ENCODE measurements at regions not wholly inside any gene's neighbourhood (a gene's known extent, or its start where the extent isn't known, plus 50 kb on each side); places are given as distances from the start of the nearest gene placed in this dataset.

DNA sequence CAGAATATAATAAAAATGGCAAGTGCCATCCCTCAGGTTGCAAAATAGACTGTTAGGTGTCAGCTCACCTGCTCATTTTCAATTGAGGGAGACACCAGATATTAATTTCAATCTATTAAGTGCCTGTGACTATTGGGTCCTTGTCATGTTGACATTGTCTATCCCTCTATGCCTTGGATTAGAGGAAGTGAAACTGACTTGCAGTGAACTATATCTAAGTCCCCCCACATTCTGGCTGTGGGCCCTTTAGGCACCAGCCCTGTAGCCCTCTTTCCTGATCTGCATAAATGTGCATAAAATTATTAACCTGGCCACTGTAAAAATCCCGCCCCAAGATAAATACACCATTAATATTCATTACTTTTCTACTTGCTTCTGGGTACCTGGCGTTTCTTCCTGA, 293.0 kb upstream of the CLNK start:
- Mint-ChIP-seq H3K27ac (no peak overlapping the region), H3K4me3 (no peak overlapping the region), H3K4me1 (peaks cover 6% of the 10 kb centered on the region), H3K36me3 (ENCODE audit: low read depth) (no peaks in the 10 kb centered on the region), H3K27me3 (ENCODE audit: low read depth, poor library complexity) (no peaks in the 10 kb centered on the region), H3K9me3 (no peaks in the 10 kb centered on the region)
- TF ChIP-seq, protein P1, sequence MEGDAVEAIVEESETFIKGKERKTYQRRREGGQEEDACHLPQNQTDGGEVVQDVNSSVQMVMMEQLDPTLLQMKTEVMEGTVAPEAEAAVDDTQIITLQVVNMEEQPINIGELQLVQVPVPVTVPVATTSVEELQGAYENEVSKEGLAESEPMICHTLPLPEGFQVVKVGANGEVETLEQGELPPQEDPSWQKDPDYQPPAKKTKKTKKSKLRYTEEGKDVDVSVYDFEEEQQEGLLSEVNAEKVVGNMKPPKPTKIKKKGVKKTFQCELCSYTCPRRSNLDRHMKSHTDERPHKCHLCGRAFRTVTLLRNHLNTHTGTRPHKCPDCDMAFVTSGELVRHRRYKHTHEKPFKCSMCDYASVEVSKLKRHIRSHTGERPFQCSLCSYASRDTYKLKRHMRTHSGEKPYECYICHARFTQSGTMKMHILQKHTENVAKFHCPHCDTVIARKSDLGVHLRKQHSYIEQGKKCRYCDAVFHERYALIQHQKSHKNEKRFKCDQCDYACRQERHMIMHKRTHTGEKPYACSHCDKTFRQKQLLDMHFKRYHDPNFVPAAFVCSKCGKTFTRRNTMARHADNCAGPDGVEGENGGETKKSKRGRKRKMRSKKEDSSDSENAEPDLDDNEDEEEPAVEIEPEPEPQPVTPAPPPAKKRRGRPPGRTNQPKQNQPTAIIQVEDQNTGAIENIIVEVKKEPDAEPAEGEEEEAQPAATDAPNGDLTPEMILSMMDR (IDR thresholded peaks at IDR 0.05) = no peak
- no peak for DNase-seq

DNA sequence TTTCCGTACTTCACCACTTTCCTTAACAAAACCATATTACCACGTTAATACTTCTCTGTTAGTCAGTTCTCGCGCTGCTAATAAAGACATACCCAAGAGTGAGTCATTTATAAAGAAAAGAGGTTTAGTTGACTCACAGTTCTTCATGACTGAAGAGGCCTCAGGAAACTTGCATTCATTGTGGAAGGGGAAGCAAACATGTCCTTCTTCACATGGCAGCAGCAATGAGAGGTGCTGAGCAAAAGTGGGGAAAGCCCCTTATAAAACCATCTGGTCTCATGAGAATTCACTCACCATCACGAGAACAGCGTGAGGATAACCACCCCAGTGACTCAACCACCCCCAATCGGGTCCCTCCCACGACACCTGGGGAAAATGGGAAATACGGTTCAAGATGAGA, 289.8 kb upstream of the CLNK start:
- no peaks in the 10 kb centered on the region for H3K4me1 Mint-ChIP-seq
- no peak overlapping the region for H3K27ac Mint-ChIP-seq
- TF ChIP-seq, protein P1 (IDR thresholded peaks at IDR 0.05) = no peak
- H3K27me3 Mint-ChIP-seq (ENCODE audit: low read depth, poor library complexity) = no peaks in the 10 kb centered on the region
- H3K9me3 Mint-ChIP-seq = no peaks in the 10 kb centered on the region
- DNase-seq = no peak
- H3K4me3 Mint-ChIP-seq = no peak overlapping the region
- H3K36me3 Mint-ChIP-seq (ENCODE audit: low read depth) = no peaks in the 10 kb centered on the region

DNA sequence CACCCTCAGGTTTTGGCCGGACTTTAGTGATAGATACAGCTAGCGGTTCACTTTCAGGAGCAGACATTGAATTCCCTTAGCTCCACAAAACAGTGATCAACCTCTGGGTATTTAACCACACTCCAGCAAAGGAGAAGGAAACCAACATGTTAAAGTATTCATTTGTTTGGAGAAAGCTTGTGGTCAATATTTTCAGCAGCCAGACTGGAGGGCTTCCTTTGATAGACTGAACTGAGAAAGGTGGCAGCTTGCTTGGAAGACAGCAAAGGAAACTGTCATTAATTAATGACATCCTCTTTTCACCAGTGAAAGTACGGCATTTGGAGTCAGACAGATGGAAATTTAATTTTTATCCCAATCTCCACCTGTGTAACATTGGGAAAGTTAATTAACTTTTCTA, 289.1 kb upstream of the CLNK start:
- H3K4me1 Mint-ChIP-seq = no peaks in the 10 kb centered on the region
- H3K36me3 Mint-ChIP-seq (ENCODE audit: low read depth) = no peaks in the 10 kb centered on the region
- no peaks in the 10 kb centered on the region for H3K27me3 Mint-ChIP-seq (ENCODE audit: low read depth, poor library complexity)
- TF ChIP-seq, protein P1 (IDR thresholded peaks at IDR 0.05) = no peak
- DNase-seq = no peak
- H3K4me3 Mint-ChIP-seq = no peak overlapping the region
- no peaks in the 10 kb centered on the region for H3K9me3 Mint-ChIP-seq
- no peak overlapping the region for H3K27ac Mint-ChIP-seq

DNA sequence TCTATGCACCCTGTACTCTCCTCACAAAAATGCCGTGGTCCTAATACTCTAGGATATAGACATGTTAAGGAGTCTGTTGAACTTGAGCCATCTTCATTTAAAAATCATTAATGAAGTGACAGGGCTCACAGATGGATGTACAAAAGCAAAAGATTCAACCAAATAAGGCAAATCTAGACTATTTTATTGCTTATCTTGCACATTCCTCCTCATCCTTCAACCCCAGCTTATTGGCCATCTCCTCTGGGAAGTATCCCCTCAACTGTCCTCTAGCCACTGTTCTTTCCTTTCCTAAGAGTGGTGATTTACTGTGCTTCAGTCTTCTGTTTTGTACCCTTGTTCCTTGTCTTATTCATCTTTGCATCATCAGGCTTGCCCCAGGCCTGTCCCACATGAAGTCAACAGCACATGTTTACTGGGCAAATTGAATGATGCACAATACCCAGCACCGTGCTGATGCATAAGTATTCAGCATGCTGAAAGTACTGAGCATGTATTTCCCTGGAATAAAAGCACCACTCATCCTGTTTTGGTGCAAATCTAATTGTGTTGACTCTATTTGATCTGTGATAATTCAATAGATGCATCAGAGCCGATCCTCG, 287.3 kb upstream of the CLNK start:
- H3K27ac Mint-ChIP-seq = no peak overlapping the region
- no peaks in the 10 kb centered on the region for H3K36me3 Mint-ChIP-seq (ENCODE audit: low read depth)
- no peaks in the 10 kb centered on the region for H3K4me1 Mint-ChIP-seq
- TF ChIP-seq, protein P1 (IDR thresholded peaks at IDR 0.05) = no peak
- H3K4me3 Mint-ChIP-seq = no peak overlapping the region
- H3K9me3 Mint-ChIP-seq = no peaks in the 10 kb centered on the region
- DNase-seq = no peak
- H3K27me3 Mint-ChIP-seq (ENCODE audit: low read depth, poor library complexity) = no peaks in the 10 kb centered on the region

DNA sequence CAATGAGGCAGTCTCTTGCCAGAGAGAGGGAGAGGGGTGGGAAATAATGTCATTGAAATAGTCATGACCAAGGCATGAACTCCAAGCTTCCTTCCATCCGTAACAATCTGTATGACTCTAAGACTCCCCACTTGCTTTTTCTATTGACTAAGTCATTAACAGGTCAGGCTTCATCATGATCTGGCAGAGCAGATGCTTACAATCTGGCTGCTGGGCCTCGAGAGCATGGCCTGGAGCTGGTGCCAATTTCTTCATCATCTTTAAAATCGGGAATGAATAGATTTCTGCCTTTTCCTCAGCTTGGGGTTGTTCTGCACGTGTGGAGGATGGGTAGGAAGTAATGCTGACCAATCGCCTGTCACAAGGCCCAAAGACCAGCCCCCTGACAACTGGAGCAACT, 280.6 kb upstream of the CLNK start:
- Mint-ChIP-seq H3K27me3 (ENCODE audit: low read depth, poor library complexity) (no peaks in the 10 kb centered on the region), H3K9me3 (peaks cover 9% of the 10 kb centered on the region), H3K36me3 (ENCODE audit: low read depth) (no peaks in the 10 kb centered on the region), H3K4me3 (no peak overlapping the region), H3K27ac (no peak overlapping the region), H3K4me1 (peaks cover 19% of the 10 kb centered on the region)
- no peak for DNase-seq
- TF ChIP-seq, protein P1 (IDR thresholded peaks at IDR 0.05) = no peak

DNA sequence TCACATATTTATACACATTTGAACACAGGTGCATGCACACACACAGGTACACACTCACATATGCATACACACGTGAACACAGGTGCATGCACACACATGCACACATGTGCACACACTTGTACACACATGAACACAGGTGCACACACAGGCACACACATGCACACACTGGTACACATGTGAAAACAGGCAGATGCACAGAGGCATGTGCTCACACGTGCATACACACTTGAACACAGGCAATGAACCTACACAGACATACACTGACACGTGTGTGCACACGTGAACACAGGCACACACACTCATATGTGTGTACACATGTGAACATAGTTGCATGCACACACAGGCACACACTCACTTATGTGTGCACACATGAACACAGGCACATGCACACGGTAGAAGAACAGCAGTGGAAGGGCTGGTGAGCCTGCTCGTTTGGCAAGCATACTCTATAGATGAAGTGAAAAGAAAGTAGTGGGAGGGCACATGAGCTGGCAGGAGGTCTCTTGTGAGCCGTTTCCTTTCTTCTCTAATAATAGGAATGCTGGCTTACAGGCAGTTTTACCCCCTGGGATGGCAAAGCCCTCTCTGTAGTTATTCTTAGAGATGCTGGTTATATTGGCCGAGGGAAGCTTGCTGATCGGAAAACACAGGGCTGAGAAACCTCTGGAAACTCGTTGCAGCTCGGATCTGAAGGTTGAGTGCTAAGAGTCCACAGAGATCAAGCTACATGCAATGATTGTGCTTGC, 279.6 kb upstream of the CLNK start:
- Mint-ChIP-seq H3K4me1 (peaks cover 28% of the 10 kb centered on the region), H3K36me3 (ENCODE audit: low read depth) (no peaks in the 10 kb centered on the region), H3K9me3 (peaks cover 9% of the 10 kb centered on the region), H3K4me3 (no peak overlapping the region), H3K27me3 (ENCODE audit: low read depth, poor library complexity) (no peaks in the 10 kb centered on the region), H3K27ac (peak overlapping the region; percentile 56)
- DNase-seq = no peak
- TF ChIP-seq, protein P1 (IDR thresholded peaks at IDR 0.05) = no peak
